ENCODE measurements at regions not wholly inside any gene's neighbourhood (a gene's known extent, or its start where the extent isn't known, plus 50 kb on each side); places are given as distances from the start of the nearest gene placed in this dataset.
"Not testable (repeated sequence)": the region's sequence is repeated elsewhere in the genome, so short reads cannot be mapped to it uniquely, and the experiment has no call there.

GRCh38 chr16:59993101-59993500 is 1259.0 kb upstream of the GOT2 start:
- DNase-seq (ENCODE audit: low spot score) = no peak

GRCh38 chr16:59991171-59991570 is 1257.1 kb upstream of the GOT2 start:
- DNase-seq (ENCODE audit: low spot score) = no peak

- DNase-seq (ENCODE audit: low spot score) = no peak
These were observed 1254.5 kb upstream of the GOT2 start for GRCh38 chr16:59988591-59988990.

GRCh38 chr16:59975953-59976352 is 1241.8 kb upstream of the GOT2 start:
- no peak for DNase-seq (ENCODE audit: low spot score)

GRCh38 chr16:59973966-59974365 is 1239.8 kb upstream of the GOT2 start:
- no peak for DNase-seq (ENCODE audit: low spot score)

- no peak for DNase-seq (ENCODE audit: low spot score)
These were observed 1237.1 kb upstream of the GOT2 start for GRCh38 chr16:59971264-59971663.

- DNase-seq (ENCODE audit: low spot score) = no peak
These were observed 1230.3 kb upstream of the GOT2 start for GRCh38 chr16:59964232-59964924.

GRCh38 chr16:59959311-59959710 is 1225.2 kb upstream of the GOT2 start:
- no peak for DNase-seq (ENCODE audit: low spot score)

- DNase-seq (ENCODE audit: low spot score) = no peak
These were observed 1216.3 kb upstream of the GOT2 start for GRCh38 chr16:59950431-59950830.

GRCh38 chr16:59944041-59944440 is 1209.9 kb upstream of the GOT2 start:
- not testable (repeated sequence) for DNase-seq (ENCODE audit: low spot score)

- no peak for DNase-seq (ENCODE audit: low spot score)
These were observed 1207.5 kb upstream of the GOT2 start for GRCh38 chr16:59941594-59941993.

- DNase-seq (ENCODE audit: low spot score) = no peak
These were observed 1185.9 kb upstream of the GOT2 start for GRCh38 chr16:59920054-59920453.

GRCh38 chr16:59913666-59914065 is 1179.5 kb upstream of the GOT2 start:
- no peak for DNase-seq (ENCODE audit: low spot score)

GRCh38 chr16:59909262-59909661 is 1175.1 kb upstream of the GOT2 start:
- no peak for DNase-seq (ENCODE audit: low spot score)

GRCh38 chr16:59907611-59908010 is 1173.5 kb upstream of the GOT2 start:
- DNase-seq (ENCODE audit: low spot score) = no peak

- DNase-seq (ENCODE audit: low spot score) = no peak
These were observed 1171.5 kb upstream of the GOT2 start for GRCh38 chr16:59905606-59906005.

- no peak for DNase-seq (ENCODE audit: low spot score)
These were observed 1171.0 kb upstream of the GOT2 start for GRCh38 chr16:59905131-59905530.

GRCh38 chr16:59899940-59900339 is 1165.8 kb upstream of the GOT2 start:
- no peak for DNase-seq (ENCODE audit: low spot score)

- no peak for DNase-seq (ENCODE audit: low spot score)
These were observed 1158.3 kb upstream of the GOT2 start for GRCh38 chr16:59892376-59892775.

- no peak for DNase-seq (ENCODE audit: low spot score)
These were observed 1153.7 kb upstream of the GOT2 start for GRCh38 chr16:59887856-59888255.

GRCh38 chr16:59886021-59886420 is 1151.9 kb upstream of the GOT2 start:
- no peak for DNase-seq (ENCODE audit: low spot score)

- DNase-seq (ENCODE audit: low spot score) = no peak
These were observed 1147.3 kb upstream of the GOT2 start for GRCh38 chr16:59881376-59881775.

- DNase-seq (ENCODE audit: low spot score) = no peak
These were observed 1146.5 kb upstream of the GOT2 start for GRCh38 chr16:59880611-59881010.

- no peak for DNase-seq (ENCODE audit: low spot score)
These were observed 1144.9 kb upstream of the GOT2 start for GRCh38 chr16:59878999-59879398.

GRCh38 chr16:59878479-59878878 is 1144.4 kb upstream of the GOT2 start:
- no peak for DNase-seq (ENCODE audit: low spot score)

Data from ecto neural progenitor cell (in vitro differentiated cells).